Astrocyte (in vitro differentiated cells and primary cell): ENCODE measurements at regions not wholly inside any gene's neighbourhood (a gene's known extent, or its start where the extent isn't known, plus 50 kb on each side); places are given as distances from the start of the nearest gene placed in this dataset.

ENCODE experiments used
- DNase-seq: peaks from one replicate; pipeline ENCODE4 v3.0.0-alpha.2; 2010; ENCODE audit warnings: low read depth
- FAIRE-seq: peaks from 2 replicates; lab custom pipeline; 2011; peaks lifted over from hg19 to GRCh38; lab: Jason Lieb, UNC
- H2AFZ ChIP-seq: 2 replicates; pipeline ENCODE4 v1.6.0; 2012; ENCODE audit warnings: low read depth, low read length, inconsistent platforms
- H3K27ac ChIP-seq: 2 replicates; pipeline ENCODE4 v1.5.1; 2011; ENCODE audit warnings: low read depth, low read length, inconsistent platforms
- H3K27me3 ChIP-seq: 2 replicates; pipeline ENCODE4 v1.6.0; 2011; ENCODE audit warnings: low read length, inconsistent platforms; ENCODE audit not compliant: insufficient read depth
- H3K36me3 ChIP-seq: 2 replicates; pipeline ENCODE4 v1.5.1; 2011; ENCODE audit warnings: low read length, inconsistent platforms; ENCODE audit not compliant: insufficient read depth
- H3K4me1 ChIP-seq: 2 replicates; pipeline ENCODE4 v1.5.1; 2011; ENCODE audit warnings: low read length, inconsistent platforms; ENCODE audit not compliant: insufficient read depth
- H3K4me2 ChIP-seq: 2 replicates; pipeline ENCODE4 v1.6.0; 2012; ENCODE audit warnings: low read length, inconsistent platforms
- H3K4me3 ChIP-seq: 2 replicates; pipeline ENCODE4 v1.5.1; 2011; ENCODE audit warnings: low read depth, mild to moderate bottlenecking, low read length, inconsistent platforms; ENCODE audit not compliant: insufficient read depth
- H3K79me2 ChIP-seq: 2 replicates; pipeline ENCODE4 v1.6.0; 2012; ENCODE audit warnings: mild to moderate bottlenecking, low read length, inconsistent platforms; ENCODE audit not compliant: insufficient read depth
- H3K9ac ChIP-seq: 2 replicates; pipeline ENCODE4 v1.6.0; 2012; ENCODE audit warnings: mild to moderate bottlenecking, low read length, inconsistent platforms
- H3K9me3 ChIP-seq: 2 replicates; pipeline ENCODE4 v1.5.1; 2012; ENCODE audit warnings: low read depth, mild to moderate bottlenecking, low read length, inconsistent platforms; ENCODE audit not compliant: insufficient read depth
- H4K20me1 ChIP-seq: 2 replicates; pipeline ENCODE4 v1.6.0; 2012; ENCODE audit warnings: low read length, inconsistent platforms; ENCODE audit not compliant: insufficient read depth
- H3K27ac Mint-ChIP-seq: one replicate; pipeline ENCODE4 v1.8.0; 2021; ENCODE audit warnings: mild to moderate bottlenecking, mixed read lengths; ENCODE audit not compliant: unreplicated experiment
- H3K27me3 Mint-ChIP-seq: one replicate; pipeline ENCODE4 v1.8.0; 2021; ENCODE audit warnings: low read depth, mixed read lengths; ENCODE audit not compliant: unreplicated experiment
- H3K36me3 Mint-ChIP-seq: one replicate; pipeline ENCODE4 v1.8.0; 2021; ENCODE audit warnings: low read depth, mixed read lengths; ENCODE audit not compliant: unreplicated experiment
- H3K4me1 Mint-ChIP-seq: one replicate; pipeline ENCODE4 v1.8.0; 2021; ENCODE audit warnings: low read depth, mixed read lengths; ENCODE audit not compliant: unreplicated experiment
- H3K4me3 Mint-ChIP-seq: one replicate; pipeline ENCODE4 v1.8.0; 2021; ENCODE audit warnings: mild to moderate bottlenecking, moderate library complexity, mixed read lengths; ENCODE audit not compliant: unreplicated experiment
- H3K9me3 Mint-ChIP-seq: one replicate; pipeline ENCODE4 v1.8.0; 2021; ENCODE audit warnings: mild to moderate bottlenecking, mixed read lengths; ENCODE audit not compliant: unreplicated experiment
- EZH2 ChIP-seq: IDR thresholded peaks from 2 replicates; pipeline ENCODE4 v1.6.1; 2012; ENCODE audit warnings: mild to moderate bottlenecking, low read length, inconsistent platforms; ENCODE audit not compliant: insufficient read depth
- TF ChIP-seq, protein P1 (sequence below): IDR thresholded peaks from 2 replicates; pipeline ENCODE4 v1.5.1; 2011; ENCODE audit warnings: low read depth, mild to moderate bottlenecking, inconsistent platforms, low read length, moderate library complexity; ENCODE audit not compliant: insufficient read depth

DNA sequence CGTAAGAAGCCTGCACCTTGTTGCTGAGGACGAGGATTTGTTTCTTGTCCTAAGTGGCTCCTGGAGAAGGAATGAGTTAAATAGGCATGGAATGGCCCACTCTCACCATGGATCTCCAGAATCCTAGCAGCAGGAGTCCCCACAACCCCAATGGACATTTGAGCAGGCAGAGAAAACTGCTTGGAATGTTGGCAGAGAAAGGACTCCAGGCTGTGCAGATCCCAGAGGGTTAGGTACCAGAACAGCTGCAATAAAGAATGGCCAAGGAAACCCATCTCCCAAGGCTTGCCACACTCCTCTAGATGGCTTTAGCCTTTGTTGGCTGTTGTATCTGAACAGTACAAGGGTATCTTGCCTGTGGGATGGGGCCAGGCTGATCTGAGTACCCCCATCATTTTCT lies 1415.7 kb upstream of the ADGRB3 start:
- Histone ChIP-seq H3K9ac (no peak overlapping the region), H3K4me2 (no peak overlapping the region), H3K9me3 (no peaks in the 10 kb centered on the region), H3K79me2 (no peaks in the 10 kb centered on the region), H3K27me3 (no peaks in the 10 kb centered on the region), H3K4me3 (no peak overlapping the region), H3K36me3 (no peaks in the 10 kb centered on the region), H4K20me1 (no peaks in the 10 kb centered on the region), H3K27ac (no peak overlapping the region), H2AFZ (no peak overlapping the region), H3K4me1 (no peaks in the 10 kb centered on the region)
- H3K4me1 Mint-ChIP-seq, result peaks cover 3% of the 10 kb centered on the region
- FAIRE-seq (no peak), DNase-seq (no peak)
- no peaks in the 10 kb centered on the region for H3K36me3 Mint-ChIP-seq
- TF ChIP-seq EZH2, result no peak
- no peaks in the 10 kb centered on the region for H3K9me3 Mint-ChIP-seq
- no peaks in the 10 kb centered on the region for H3K27me3 Mint-ChIP-seq
- no peak overlapping the region for H3K27ac Mint-ChIP-seq
- H3K4me3 Mint-ChIP-seq, result no peak overlapping the region

DNA sequence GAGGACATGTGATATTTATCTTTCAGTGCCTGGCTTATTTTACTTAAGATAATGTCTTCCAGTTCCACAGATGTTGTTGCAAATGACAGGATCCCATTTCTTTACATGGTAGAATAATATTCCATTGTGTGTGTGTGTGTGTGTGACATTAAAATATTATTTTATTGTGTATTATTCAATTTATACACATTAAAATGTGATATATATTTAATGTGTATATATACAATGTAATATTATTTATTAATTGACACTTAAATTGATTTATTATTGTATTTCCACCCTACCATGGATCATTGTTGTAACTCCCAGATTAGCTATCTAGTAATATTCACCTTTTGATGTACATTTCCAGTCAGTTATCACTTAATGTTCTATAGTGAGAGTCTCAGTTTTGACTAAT lies 1422.5 kb upstream of the ADGRB3 start:
- H3K9me3 ChIP-seq, result no peaks in the 10 kb centered on the region
- H3K9ac ChIP-seq, result no peak overlapping the region
- no peak overlapping the region for H3K27ac ChIP-seq
- DNase-seq (no peak), FAIRE-seq (no peak)
- Mint-ChIP-seq H3K27ac (no peak overlapping the region), H3K27me3 (no peaks in the 10 kb centered on the region), H3K36me3 (no peaks in the 10 kb centered on the region), H3K4me3 (no peak overlapping the region), H3K9me3 (no peaks in the 10 kb centered on the region), H3K4me1 (no peaks in the 10 kb centered on the region)
- H2AFZ ChIP-seq, result no peak overlapping the region
- H3K4me3 ChIP-seq, result no peak overlapping the region
- no peak overlapping the region for H3K4me2 ChIP-seq
- TF ChIP-seq EZH2, result no peak
- no peaks in the 10 kb centered on the region for H3K79me2 ChIP-seq
- H3K4me1 ChIP-seq, result no peaks in the 10 kb centered on the region
- no peaks in the 10 kb centered on the region for H3K27me3 ChIP-seq
- no peaks in the 10 kb centered on the region for H4K20me1 ChIP-seq
- H3K36me3 ChIP-seq, result no peaks in the 10 kb centered on the region

DNA sequence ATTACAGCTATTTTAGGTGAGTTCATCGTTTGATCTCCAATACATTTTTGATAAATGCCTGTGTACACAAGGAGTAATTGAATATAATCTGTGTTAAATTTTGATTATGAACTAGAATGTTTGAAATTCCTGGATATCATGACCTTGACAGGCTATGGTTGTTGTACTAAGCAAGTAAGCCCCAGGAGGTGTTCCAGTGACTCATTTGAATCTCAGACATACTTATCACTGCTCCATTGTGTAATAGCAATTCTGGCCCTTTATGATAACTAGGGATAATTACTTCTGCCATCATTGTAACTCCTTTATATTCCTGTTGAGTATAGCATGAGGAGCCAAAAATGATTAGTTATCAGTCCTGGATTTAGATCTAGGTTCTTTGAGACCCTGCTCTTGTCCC lies 1424.6 kb upstream of the ADGRB3 start:
- H3K4me3 Mint-ChIP-seq, result no peak overlapping the region
- FAIRE-seq, result no peak

More for the DNA sequence above, 1424.6 kb upstream of the ADGRB3 start:
- DNase-seq, result peak; percentile 16
- H3K27me3 Mint-ChIP-seq, result no peaks in the 10 kb centered on the region
- no peaks in the 10 kb centered on the region for H3K4me1 ChIP-seq
- H3K36me3 Mint-ChIP-seq, result no peaks in the 10 kb centered on the region
- H3K4me1 Mint-ChIP-seq, result no peaks in the 10 kb centered on the region
- H3K79me2 ChIP-seq, result no peaks in the 10 kb centered on the region
- H3K4me3 ChIP-seq, result no peak overlapping the region
- H3K9me3 ChIP-seq, result no peaks in the 10 kb centered on the region
- H3K9ac ChIP-seq, result no peak overlapping the region
- no peak overlapping the region for H2AFZ ChIP-seq
- no peak overlapping the region for H3K27ac Mint-ChIP-seq
- H3K27ac ChIP-seq, result no peak overlapping the region
- no peaks in the 10 kb centered on the region for H4K20me1 ChIP-seq
- H3K27me3 ChIP-seq, result no peaks in the 10 kb centered on the region
- TF ChIP-seq EZH2, result no peak
- TF ChIP-seq, protein P1, sequence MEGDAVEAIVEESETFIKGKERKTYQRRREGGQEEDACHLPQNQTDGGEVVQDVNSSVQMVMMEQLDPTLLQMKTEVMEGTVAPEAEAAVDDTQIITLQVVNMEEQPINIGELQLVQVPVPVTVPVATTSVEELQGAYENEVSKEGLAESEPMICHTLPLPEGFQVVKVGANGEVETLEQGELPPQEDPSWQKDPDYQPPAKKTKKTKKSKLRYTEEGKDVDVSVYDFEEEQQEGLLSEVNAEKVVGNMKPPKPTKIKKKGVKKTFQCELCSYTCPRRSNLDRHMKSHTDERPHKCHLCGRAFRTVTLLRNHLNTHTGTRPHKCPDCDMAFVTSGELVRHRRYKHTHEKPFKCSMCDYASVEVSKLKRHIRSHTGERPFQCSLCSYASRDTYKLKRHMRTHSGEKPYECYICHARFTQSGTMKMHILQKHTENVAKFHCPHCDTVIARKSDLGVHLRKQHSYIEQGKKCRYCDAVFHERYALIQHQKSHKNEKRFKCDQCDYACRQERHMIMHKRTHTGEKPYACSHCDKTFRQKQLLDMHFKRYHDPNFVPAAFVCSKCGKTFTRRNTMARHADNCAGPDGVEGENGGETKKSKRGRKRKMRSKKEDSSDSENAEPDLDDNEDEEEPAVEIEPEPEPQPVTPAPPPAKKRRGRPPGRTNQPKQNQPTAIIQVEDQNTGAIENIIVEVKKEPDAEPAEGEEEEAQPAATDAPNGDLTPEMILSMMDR, result no peak
- no peaks in the 10 kb centered on the region for H3K9me3 Mint-ChIP-seq
- H3K36me3 ChIP-seq, result no peaks in the 10 kb centered on the region
- H3K4me2 ChIP-seq, result no peak overlapping the region
